Stomach (tissue), 8 donors: ENCODE measurements at regions not wholly inside any gene's neighbourhood (a gene's known extent, or its start where the extent isn't known, plus 50 kb on each side); places are given as distances from the start of the nearest gene placed in this dataset.

Experiments
- DNase-seq, 2 donors: peaks; one replicate each; pipeline versions ENCODE4 v3.0.0 to v3.0.0-alpha.2; 2013 to 2019
- H3K27ac ChIP-seq, 5 donors: fragments of 200-600 bp in 4 of 5; sonication (generic) in 4 of 5; one replicate each; pipeline ENCODE4 v1.5.1; 2013 to 2019; ENCODE audit warnings: mild to moderate bottlenecking in 1 of 5, moderate library complexity in 1 of 5
- H3K27me3 ChIP-seq, 3 donors: fragments of 200-600 bp; sonication (generic); one replicate each; pipeline ENCODE4 v1.5.1; 2017 to 2019; ENCODE audit warnings: mixed run types in 1 of 3
- H3K36me3 ChIP-seq, 4 donors: fragments of 200-600 bp; sonication (generic); 1 replicate in 3 of 4; 2 replicates in 1 of 4; pipeline ENCODE4 v1.5.1; 2016 to 2019
- H3K4me1 ChIP-seq, 4 donors: fragments of 200-600 bp; sonication (generic); one replicate each; pipeline ENCODE4 v1.5.1; 2016 to 2019
- H3K4me3 ChIP-seq, 4 donors: fragments of 200-600 bp; sonication (generic) in 3 of 4; one replicate each; pipeline ENCODE4 v1.5.1; 2016 to 2019; ENCODE audit warnings: mild to moderate bottlenecking in 1 of 4
- H3K9me3 ChIP-seq, 4 donors: fragments of 200-600 bp; sonication (generic); one replicate each; pipeline ENCODE4 v1.5.1; 2016 to 2019
- CTCF ChIP-seq, 7 experiments: fragments of 450-650 bp in 4 of 7; fragments of 200-600 bp in 3 of 7; sonication (generic) in 3 of 7; IDR thresholded peaks; one replicate each; pipeline ENCODE4 v1.5.1; 2016 to 2019; ENCODE audit warnings: antibody characterized with exemption in 7 of 7, control low read depth in 2 of 7, mild to moderate bottlenecking in 1 of 7
- EP300 ChIP-seq: sonication (generic); formaldehyde crosslinking; IDR thresholded peaks from one replicate; pipeline ENCODE4 v1.6.1; 2017; ENCODE audit warnings: antibody characterized with exemption
- POLR2A ChIP-seq, 4 donors: fragments of 450-650 bp; IDR thresholded peaks; one replicate each; pipeline ENCODE4 v1.6.1; 2016; ENCODE audit warnings: antibody characterized with exemption in 4 of 4, control low read depth in 2 of 4, mild to moderate bottlenecking in 1 of 4, moderate library complexity in 1 of 4
- POLR2AphosphoS5 ChIP-seq, 3 donors: sonication (generic); formaldehyde crosslinking; IDR thresholded peaks; one replicate each; pipeline ENCODE4 v1.6.1; 2016; ENCODE audit warnings: antibody characterized with exemption in 3 of 3
- WGBS, 5 donors: extraction: QIAGEN DNeasy Blood & Tissue Kit in 3 of 5; methylation state at CpG; one replicate each; pipeline versions ENCODE4 v1.1.5 to v1.1.7; 2013 to 2018; 5-methylcytosine and 5-hydroxymethylcytosine counted together
- intact Hi-C: fragments of 100-400 bp; cut with DNase I; formaldehyde crosslinking; loops from one replicate; pipeline ENCODE4 v1.15.1; 2023; ENCODE audit warnings: low total_unique reads
- small RNA-seq, 4 donors: library from RNA; depleted of rRNA; stranded (forward); fragments of <200 nt; gene quantifications; one replicate each; pipeline ENCODE3, GENCODE V24; 2016
- donor health status: healthy with polysubstance abuse.
- donor health status: Bipolar disorder and iron deficiency.
- donor health status: healthy.

GRCh38 chr10:3836222-3836820, 51.3 kb upstream of the KLF6 start:
- Histone ChIP-seq H3K36me3 (no peaks in the 10 kb centered on the region), H3K27ac (peak overlapping the region in 3 of 5 donors; percentile 23 to 61 (median 55)), H3K4me3 (no peak overlapping the region), H3K9me3 (no peaks in the 10 kb centered on the region), H3K27me3 (no peaks in the 10 kb centered on the region), H3K4me1 (peaks cover 4 to 33% (median 15%) of the 10 kb centered on the region in 4 donors)
- TF ChIP-seq POLR2A (IDR thresholded peaks at IDR 0.05) (no peak), EP300 (no peak), POLR2AphosphoS5 (IDR thresholded peaks at IDR 0.05) (no peak), CTCF (IDR thresholded peaks at IDR 0.05) (no peak)
- DNase-seq: no peak
- 39 to 63% (median 55%) methylated on average over 2 of the region's 2 CpGs for WGBS, 5 donors
- intact Hi-C loops: no loop called here

- TF ChIP-seq CTCF (IDR thresholded peaks at IDR 0.05) (no peak), EP300 (no peak), POLR2A (IDR thresholded peaks at IDR 0.05) (no peak), POLR2AphosphoS5 (IDR thresholded peaks at IDR 0.05) (peak in 1 of 3 donors; percentile 49)
- H3K27ac ChIP-seq: peak overlapping the region in 3 of 5 donors; percentile 23 to 61 (median 55)
- WGBS, 5 donors: 17 to 41% (median 28%) methylated on average over 6 of the region's 6 CpGs
Measured at GRCh38 chr10:3835770-3836169, 50.8 kb upstream of the KLF6 start.

GRCh38 chr10:3834947-3835346, 49.9 kb upstream of the KLF6 start:
- H3K4me3 ChIP-seq: no peak overlapping the region
- no peaks in the 10 kb centered on the region for H3K36me3 ChIP-seq
- H3K27me3 ChIP-seq: no peaks in the 10 kb centered on the region
- H3K9me3 ChIP-seq: no peaks in the 10 kb centered on the region
- TF ChIP-seq CTCF (IDR thresholded peaks at IDR 0.05) (no peak), POLR2A (IDR thresholded peaks at IDR 0.05) (no peak), EP300 (no peak), POLR2AphosphoS5 (IDR thresholded peaks at IDR 0.05) (no peak)
- no peak for DNase-seq
- 94 to 98% (median 96%) methylated on average over 1 of the region's 1 CpG for WGBS, 5 donors
- H3K4me1 ChIP-seq: peaks cover 15 to 46% (median 24%) of the 10 kb centered on the region in 4 donors
- H3K27ac ChIP-seq: no peak overlapping the region
- intact Hi-C loops: no loop called here

More at GRCh38 chr10:3835770-3836169, 50.8 kb upstream of the KLF6 start:
- DNase-seq: peak in 1 of 2 donors; percentile 74
- H3K4me3 ChIP-seq: no peak overlapping the region
- no peaks in the 10 kb centered on the region for H3K27me3 ChIP-seq
- H3K4me1 ChIP-seq: peaks cover 9 to 39% (median 19%) of the 10 kb centered on the region in 4 donors
- intact Hi-C loops: no loop called here
- no peaks in the 10 kb centered on the region for H3K9me3 ChIP-seq
- no peaks in the 10 kb centered on the region for H3K36me3 ChIP-seq

Small RNAs in the stretch of these regions (small RNA-seq; reads per million reads assigned to genes)
- gene MIR6078: 0 reads per million in 4 donors
- gene RNU6-163P: 0 reads per million in 4 donors
